ENCODE measurements at regions not wholly inside any gene's neighbourhood (a gene's known extent, or its start where the extent isn't known, plus 50 kb on each side); places are given as distances from the start of the nearest gene placed in this dataset.

- TF ChIP-seq POLR2AphosphoS5 (IDR thresholded peaks at IDR 0.05; ENCODE audit: borderline replicate concordance, low read depth, low read length) (no peak), EZH2 (IDR thresholded peaks at IDR 0.05) (no peak)
Observed at GRCh38 chr6:71080133-71080532, 123.3 kb upstream of the B3GAT2 start.
